HG03520 (cell line): ENCODE measurements at regions not wholly inside any gene's neighbourhood (a gene's known extent, or its start where the extent isn't known, plus 50 kb on each side); places are given as distances from the start of the nearest gene placed in this dataset.
"Not testable (repeated sequence)": the region's sequence is repeated elsewhere in the genome, so short reads cannot be mapped to it uniquely, and the experiment has no call there.

ENCODE experiments used
- ATAC-seq: cut with Tn5 transposase; IDR thresholded peaks from one replicate; pipeline ENCODE4 v1.9.1; 2021; ENCODE audit warnings: mild to moderate bottlenecking, moderate library complexity; ENCODE audit not compliant: unreplicated experiment

DNA sequence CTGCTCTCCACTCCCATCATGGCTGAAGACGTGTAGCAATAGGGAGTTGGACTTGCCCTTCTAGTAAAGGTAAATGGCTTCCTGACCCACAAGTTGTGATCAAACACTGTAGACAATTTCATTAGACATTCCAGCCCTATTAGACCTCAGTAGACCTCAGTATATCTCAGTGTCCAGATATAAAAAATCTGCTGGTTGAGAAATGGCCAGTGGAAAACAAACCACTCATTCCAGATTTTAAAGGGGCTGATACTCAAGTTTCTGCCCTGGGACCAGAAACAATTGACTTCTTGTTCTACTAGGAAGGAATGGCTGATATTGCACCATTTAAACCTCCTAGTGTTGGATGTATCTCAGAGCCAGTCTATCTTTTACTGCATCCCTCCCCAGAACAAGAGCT lies 613.2 kb downstream of the PDCD6IP start:
- no peak for ATAC-seq

- ATAC-seq = no peak
Observed at GRCh38 chr3:34419801-34420200, 621.4 kb downstream of the PDCD6IP start.

DNA sequence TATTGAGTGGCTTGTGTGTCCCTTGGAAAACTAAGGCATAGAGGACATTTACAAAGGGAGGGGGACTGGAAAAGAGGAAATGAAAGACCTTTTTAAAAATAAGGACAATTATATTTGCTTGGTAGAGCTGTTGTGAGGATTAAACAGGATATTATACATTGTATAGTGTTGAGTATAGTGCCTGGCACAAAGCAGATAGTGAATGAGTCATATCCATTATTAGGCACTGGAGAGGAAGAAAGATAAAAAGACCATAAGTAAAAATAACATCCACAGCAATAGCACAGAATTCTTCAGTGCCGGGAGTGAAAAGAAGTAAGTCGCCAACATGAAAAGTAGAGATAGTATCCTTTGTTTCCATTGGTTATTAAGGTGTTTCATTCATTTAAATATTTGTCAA lies 623.3 kb downstream of the PDCD6IP start:
- ATAC-seq = no peak

DNA sequence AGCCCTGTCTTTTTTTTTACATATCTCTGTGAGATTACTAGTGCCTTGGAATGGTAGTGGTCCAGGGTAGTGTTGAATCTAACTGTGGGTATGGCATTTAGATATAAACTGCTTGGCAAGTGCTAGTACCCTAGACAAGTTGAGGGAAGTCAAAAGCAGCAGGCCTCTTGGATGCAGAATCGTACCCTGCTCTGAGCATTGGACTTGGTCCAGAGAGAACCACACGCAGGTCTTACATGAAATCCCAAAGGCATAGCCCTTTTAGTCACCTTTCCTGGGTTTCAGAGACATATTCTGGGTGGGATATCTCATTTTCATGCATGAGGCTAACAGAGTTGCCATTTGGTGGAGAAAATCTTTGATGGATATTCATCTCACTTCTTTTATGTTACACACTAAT lies 641.4 kb downstream of the PDCD6IP start:
- no peak for ATAC-seq

- no peak for ATAC-seq
Observed at GRCh38 chr3:34444137-34444536, 645.7 kb downstream of the PDCD6IP start.

- no peak for ATAC-seq
Observed at GRCh38 chr3:34449305-34449704, 650.9 kb downstream of the PDCD6IP start.

DNA sequence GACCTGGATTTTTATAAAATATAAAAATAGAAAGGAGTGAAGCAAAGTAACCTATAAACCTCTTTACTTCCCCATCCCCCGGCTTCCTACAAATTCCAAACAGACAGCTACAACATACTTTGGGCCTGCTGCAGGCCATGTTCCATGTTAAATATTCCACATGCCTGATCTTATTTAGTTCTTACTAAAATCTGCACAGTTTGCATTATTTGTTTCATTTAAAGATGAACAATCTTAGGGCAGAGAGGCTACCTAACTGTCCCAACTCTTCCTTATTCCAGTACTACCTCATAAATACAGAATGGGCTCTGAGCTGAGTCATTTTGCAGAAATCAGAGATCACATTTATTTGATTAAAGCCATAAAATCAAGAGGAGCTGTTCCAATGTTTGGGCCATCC lies 665.0 kb downstream of the PDCD6IP start:
- ATAC-seq = no peak

GRCh38 chr3:34464646-34465045 lies 666.2 kb downstream of the PDCD6IP start:
- no peak for ATAC-seq

DNA sequence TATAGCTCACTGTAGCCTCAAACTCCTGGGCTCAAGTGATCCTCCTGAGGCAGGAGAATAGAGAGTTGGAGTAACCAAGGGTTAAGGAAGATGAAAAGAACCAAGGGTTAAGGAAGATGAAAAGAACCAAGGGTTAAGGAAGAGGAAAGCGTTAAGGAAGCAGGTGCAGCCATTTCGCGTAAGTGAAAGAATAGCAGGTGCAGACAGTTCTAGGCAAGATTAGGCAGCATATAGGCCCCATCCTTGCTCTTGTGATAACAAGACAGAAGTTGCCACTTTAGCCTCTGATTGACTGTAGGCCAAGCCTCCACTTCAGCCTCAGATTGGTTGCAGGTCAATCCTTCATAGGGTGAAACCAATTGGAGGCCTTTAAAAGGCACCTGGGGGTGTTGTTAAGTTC lies 677.4 kb downstream of the PDCD6IP start:
- ATAC-seq = no peak

- no peak for ATAC-seq
Observed at GRCh38 chr3:34483311-34483887, 685.0 kb downstream of the PDCD6IP start.

DNA sequence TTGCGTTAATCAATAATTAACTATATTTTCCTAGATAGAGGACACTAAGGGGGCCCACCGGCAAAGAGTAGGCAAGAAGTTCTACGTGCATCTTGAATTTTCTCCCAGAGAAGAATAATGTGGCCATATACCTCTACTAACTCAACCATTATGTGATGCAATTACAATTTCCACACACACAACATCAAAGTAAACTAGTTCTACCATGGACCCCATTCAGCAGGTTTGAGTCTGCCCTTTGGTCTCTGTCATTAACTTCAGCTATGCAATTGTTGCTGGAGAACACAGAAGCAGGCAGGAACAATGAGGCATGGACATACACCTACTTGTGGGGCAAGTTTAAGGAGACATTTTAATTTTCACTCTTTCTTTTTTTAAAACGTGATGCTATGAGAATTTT lies 705.9 kb downstream of the PDCD6IP start:
- ATAC-seq = no peak

GRCh38 chr3:34504775-34505174 lies 706.3 kb downstream of the PDCD6IP start:
- ATAC-seq = no peak

GRCh38 chr3:34508732-34509131 lies 710.3 kb downstream of the PDCD6IP start:
- ATAC-seq = no peak

- ATAC-seq = no peak
Observed at GRCh38 chr3:34511891-34512290, 713.5 kb downstream of the PDCD6IP start.

DNA sequence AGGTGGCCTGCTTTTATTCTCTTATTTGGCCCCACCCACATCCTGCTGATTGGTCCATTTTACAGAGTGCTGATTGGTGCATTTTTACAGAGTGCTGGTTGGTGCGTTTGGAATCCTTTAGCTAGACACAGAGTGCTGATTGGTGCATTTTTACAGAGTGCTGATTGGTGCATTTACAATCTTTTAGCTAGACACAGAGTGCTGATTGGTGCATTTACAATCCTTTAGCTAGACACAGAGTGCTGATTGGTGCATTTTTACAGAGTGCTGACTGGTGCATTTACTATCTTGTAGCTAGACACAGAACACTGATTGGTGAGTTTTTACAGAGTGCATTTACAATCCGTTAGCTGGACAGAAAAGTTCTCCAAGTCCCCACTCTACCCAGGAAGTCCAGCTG lies 720.6 kb downstream of the PDCD6IP start:
- not testable (repeated sequence) for ATAC-seq

GRCh38 chr3:34531156-34531555 lies 732.7 kb downstream of the PDCD6IP start:
- no peak for ATAC-seq

- ATAC-seq = no peak
Observed at GRCh38 chr3:34533451-34533850, 735.0 kb downstream of the PDCD6IP start.

DNA sequence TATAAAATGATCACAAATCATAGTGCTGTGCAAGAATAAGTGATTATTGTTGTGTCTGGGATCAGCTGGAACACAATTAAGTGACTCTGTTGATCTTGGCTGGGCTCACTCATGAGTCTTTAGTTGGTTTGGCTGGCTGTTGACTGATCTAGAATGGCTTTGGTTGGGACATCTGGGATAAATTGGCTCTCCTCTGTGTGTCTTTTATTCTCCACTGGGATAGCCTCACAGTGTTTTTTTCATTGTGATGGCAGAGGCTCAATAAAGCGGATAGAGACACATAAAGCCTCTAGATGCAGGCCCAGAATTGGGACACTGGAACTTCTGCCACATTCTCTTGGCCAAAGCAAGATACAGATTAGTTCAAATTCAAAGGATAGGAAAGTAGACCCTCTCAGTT lies 735.6 kb downstream of the PDCD6IP start:
- ATAC-seq = no peak

DNA sequence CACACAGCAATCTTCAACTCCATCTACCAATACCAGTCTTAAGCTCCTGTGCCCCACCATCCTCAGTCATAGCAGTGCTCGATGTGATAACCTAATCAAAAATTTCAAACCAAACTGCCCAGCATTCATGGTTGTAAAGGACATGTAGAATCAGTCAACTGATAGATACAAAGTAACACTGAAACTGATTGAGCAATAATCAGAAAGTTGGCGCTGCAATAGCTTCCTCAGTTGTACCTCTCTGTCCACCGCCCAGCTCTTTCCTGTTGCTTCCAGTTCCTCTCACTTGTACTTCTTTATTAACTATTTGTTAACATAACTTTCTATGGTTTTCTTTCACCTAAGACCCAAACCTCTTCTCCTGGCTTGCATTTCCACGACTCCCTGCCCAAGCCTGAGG lies 745.7 kb downstream of the PDCD6IP start:
- no peak for ATAC-seq

GRCh38 chr3:34547297-34547920 lies 749.0 kb downstream of the PDCD6IP start:
- no peak for ATAC-seq

DNA sequence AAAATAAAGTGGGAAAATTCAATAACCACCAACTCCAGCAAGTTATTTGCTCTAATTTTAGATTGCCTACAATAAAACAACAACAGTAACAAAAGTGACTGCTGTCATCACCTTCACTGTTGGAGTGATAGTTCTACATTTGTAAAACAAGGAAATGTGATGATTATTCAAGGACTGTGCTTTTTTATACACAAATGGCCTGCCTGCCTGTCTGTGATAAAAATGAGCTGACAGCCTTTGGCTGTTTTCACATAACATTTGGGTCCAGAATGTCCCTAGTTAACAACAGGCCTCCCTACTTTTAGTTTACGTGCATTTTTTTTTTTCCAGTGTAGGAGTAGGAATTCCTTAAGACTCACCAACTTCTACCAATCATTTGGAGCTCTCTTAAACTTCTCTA lies 768.8 kb downstream of the PDCD6IP start:
- ATAC-seq = no peak

DNA sequence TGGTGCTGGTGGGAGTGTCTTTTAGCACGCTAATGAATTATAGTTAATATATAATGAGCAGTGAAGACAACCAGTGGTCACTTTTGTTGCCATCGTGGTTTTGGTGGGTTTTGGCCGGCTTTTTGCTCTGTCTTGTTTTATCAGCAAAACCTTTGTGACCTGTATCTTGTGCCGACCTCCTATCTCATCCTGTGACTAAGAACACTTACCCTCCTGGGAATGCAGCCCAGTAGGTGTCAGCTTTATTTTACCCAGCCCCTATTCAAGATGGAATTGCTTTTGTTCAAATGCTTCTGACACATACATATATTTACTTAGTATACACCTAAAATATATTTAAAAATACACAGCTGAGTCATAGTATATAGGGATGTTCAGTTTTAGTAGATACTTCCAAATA lies 770.3 kb downstream of the PDCD6IP start:
- ATAC-seq = no peak

- no peak for ATAC-seq
Observed at GRCh38 chr3:34569437-34569836, 771.0 kb downstream of the PDCD6IP start.
